ENCODE measurements at regions not wholly inside any gene's neighbourhood (a gene's known extent, or its start where the extent isn't known, plus 50 kb on each side); places are given as distances from the start of the nearest gene placed in this dataset.

GRCh38 chr10:24010436-24010970 lies 198.4 kb upstream of the KIAA1217 start:
- no peak for DNase-seq (ENCODE audit: low read depth)

GRCh38 chr10:24012249-24012803 lies 196.6 kb upstream of the KIAA1217 start:
- no peak for DNase-seq (ENCODE audit: low read depth)

DNA sequence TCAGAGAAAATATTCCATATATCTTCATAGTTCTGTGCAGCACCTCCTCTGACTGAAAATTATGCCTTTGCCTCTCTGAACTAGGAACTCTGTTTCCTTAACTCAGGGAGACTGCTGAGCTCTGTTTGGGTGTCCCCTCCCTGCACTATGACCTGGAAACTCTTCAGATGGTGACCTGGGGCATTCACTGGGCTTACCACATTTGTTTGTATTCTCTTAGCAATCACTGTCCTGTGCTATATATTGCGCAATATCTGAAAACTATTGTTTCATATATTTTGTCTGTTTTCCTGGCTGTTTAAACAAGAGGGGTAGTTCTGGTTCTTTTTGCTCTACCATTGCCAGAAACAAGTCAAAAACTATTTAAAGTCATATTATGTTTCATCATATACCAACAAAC lies 181.8 kb upstream of the KIAA1217 start:
- DNase-seq (ENCODE audit: low read depth): no peak

DNA sequence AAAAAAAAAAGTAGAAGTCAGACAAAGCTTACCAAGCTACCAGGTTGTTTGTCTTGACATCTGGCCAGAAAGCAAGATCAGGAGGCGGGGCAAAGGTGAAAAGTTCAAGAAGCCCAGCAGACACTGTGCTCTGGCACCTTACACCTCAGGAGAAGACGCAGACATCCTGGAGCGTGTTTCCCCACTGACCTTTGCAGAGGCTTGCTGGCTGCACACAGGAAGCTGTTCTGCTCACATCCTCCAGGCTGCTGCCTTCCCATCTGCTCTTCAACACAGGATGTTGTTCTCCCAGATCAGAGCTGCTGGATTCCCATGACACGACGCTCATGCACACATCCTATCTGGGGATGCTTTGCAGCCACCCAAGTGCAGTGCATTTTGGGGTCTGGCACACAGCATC lies 174.4 kb upstream of the KIAA1217 start:
- no peak for DNase-seq (ENCODE audit: low read depth)

- DNase-seq (ENCODE audit: low read depth): no peak
Measured at GRCh38 chr10:24035761-24036160, 173.2 kb upstream of the KIAA1217 start.

DNA sequence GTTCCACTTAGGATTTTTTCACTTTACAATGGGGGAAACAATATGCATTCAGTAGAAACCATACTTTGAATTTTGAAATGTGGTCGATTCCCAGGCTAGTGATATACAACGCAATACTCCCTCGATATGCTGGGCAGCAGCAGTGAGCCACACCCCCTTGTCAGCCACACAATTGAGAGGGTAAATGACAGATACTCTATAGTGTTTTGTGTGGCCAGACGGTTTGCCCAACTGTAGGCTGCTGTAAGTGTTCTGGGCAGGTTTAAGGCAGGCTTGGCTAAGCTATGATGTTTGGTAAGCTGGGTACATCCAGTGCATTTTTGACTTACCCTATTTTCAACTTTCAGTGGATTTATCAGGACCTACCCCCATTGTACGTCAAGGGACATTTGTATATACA lies 169.6 kb upstream of the KIAA1217 start:
- DNase-seq (ENCODE audit: low read depth): no peak

GRCh38 chr10:24039897-24040296 lies 169.0 kb upstream of the KIAA1217 start:
- no peak for DNase-seq (ENCODE audit: low read depth)

- no peak for DNase-seq (ENCODE audit: low read depth)
Measured at GRCh38 chr10:24041034-24041433, 167.9 kb upstream of the KIAA1217 start.

GRCh38 chr10:24041834-24042233 lies 167.1 kb upstream of the KIAA1217 start:
- DNase-seq (ENCODE audit: low read depth): no peak

- DNase-seq (ENCODE audit: low read depth): no peak
Measured at GRCh38 chr10:24042884-24043283, 166.1 kb upstream of the KIAA1217 start.

GRCh38 chr10:24046060-24046459 lies 162.9 kb upstream of the KIAA1217 start:
- no peak for DNase-seq (ENCODE audit: low read depth)

GRCh38 chr10:24047176-24047575 lies 161.8 kb upstream of the KIAA1217 start:
- DNase-seq (ENCODE audit: low read depth): no peak

DNA sequence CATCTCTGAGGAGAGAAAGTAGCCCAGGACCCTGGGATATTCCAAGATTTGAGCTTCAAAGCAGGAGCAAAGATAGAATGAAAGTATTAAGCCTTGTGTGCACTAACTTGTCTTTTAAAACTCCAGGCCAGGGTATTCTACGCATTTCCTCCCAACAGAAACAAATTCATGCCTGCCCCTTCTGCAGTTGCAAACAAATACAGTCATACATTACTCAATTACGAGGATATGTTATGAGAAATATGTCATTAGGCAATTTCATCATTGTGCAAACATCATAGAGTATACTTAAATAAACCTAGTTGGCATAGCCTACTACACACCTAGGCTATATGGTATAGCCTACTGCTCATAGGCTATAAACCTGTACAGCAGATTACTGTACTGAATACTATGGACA lies 154.5 kb upstream of the KIAA1217 start:
- no peak for DNase-seq (ENCODE audit: low read depth)

- no peak for DNase-seq (ENCODE audit: low read depth)
Measured at GRCh38 chr10:24080207-24080606, 128.7 kb upstream of the KIAA1217 start.

GRCh38 chr10:24086296-24087086 lies 122.4 kb upstream of the KIAA1217 start:
- DNase-seq (ENCODE audit: low read depth): no peak

- DNase-seq (ENCODE audit: low read depth): no peak
Measured at GRCh38 chr10:24091256-24091655, 117.7 kb upstream of the KIAA1217 start.

GRCh38 chr10:24096281-24096680 lies 112.7 kb upstream of the KIAA1217 start:
- no peak for DNase-seq (ENCODE audit: low read depth)

GRCh38 chr10:24097751-24098207 lies 111.2 kb upstream of the KIAA1217 start:
- no peak for DNase-seq (ENCODE audit: low read depth)

- no peak for DNase-seq (ENCODE audit: low read depth)
Measured at GRCh38 chr10:24104895-24105294, 104.0 kb upstream of the KIAA1217 start.

GRCh38 chr10:24113901-24114300 lies 95.0 kb upstream of the KIAA1217 start:
- DNase-seq (ENCODE audit: low read depth): no peak

GRCh38 chr10:24114556-24114955 lies 94.4 kb upstream of the KIAA1217 start:
- no peak for DNase-seq (ENCODE audit: low read depth)

DNA sequence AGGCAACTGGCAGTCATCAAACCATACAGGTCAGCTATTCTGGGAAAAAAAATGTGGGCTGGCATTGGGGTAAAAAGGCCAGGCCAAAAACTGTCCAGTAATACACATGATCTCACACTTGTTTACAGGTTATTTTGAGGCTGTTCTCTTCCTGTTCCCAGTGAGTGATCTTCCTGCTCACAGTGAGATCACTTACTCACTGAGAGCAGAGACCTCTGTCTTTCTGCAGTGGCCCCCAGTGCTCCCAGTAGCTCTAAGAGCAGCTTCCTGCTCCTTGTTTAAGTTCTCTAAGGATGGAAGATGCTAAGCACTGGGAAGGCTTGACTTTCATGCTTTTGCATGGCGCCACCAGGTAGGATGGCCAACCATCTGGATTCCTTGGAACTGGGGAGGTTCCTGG lies 93.5 kb upstream of the KIAA1217 start:
- no peak for DNase-seq (ENCODE audit: low read depth)

- DNase-seq (ENCODE audit: low read depth): no peak
Measured at GRCh38 chr10:24118246-24118645, 90.7 kb upstream of the KIAA1217 start.

DNA sequence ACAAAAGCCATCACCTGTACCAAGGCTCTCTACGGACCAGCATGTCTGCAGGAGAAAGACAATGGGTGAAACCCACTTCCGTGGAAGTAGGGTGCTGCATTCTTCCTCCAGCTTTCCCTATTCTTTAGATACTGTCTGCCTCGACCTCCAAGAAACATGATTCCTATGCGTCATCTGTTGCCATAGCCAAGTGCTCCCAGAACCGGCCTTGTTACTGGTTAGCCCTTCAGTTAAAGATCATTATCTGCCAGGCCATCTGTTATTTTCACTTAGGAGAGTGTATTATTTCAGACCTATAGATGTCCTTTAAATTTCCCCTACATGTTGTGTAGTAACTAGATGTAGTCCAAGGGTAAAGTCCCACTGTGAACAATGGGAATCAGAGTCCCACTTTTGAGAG lies 89.0 kb upstream of the KIAA1217 start:
- DNase-seq (ENCODE audit: low read depth): no peak
